ENCODE measurements at regions not wholly inside any gene's neighbourhood (a gene's known extent, or its start where the extent isn't known, plus 50 kb on each side); places are given as distances from the start of the nearest gene placed in this dataset.

DNA sequence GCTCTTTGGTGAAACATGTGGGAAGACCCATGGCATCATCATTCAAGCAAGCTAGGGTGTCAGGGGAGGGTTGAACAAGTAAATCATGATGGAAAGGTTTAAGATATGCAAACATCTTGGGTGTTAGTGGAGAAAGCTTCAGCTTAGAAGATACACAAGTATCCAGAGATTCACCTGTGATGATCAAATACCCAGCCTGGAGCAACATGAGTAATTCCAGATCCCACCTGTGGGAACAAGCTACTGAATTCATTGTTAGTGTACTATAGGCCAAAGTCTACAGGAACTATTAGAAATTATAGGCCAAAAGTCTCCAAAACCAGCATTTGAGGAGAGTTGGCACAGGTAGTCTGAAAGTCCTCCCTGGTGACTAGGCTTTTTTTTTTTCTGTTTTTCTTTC is 499.9 kb downstream of the NUF2 start:
- TF ChIP-seq, protein P1, sequence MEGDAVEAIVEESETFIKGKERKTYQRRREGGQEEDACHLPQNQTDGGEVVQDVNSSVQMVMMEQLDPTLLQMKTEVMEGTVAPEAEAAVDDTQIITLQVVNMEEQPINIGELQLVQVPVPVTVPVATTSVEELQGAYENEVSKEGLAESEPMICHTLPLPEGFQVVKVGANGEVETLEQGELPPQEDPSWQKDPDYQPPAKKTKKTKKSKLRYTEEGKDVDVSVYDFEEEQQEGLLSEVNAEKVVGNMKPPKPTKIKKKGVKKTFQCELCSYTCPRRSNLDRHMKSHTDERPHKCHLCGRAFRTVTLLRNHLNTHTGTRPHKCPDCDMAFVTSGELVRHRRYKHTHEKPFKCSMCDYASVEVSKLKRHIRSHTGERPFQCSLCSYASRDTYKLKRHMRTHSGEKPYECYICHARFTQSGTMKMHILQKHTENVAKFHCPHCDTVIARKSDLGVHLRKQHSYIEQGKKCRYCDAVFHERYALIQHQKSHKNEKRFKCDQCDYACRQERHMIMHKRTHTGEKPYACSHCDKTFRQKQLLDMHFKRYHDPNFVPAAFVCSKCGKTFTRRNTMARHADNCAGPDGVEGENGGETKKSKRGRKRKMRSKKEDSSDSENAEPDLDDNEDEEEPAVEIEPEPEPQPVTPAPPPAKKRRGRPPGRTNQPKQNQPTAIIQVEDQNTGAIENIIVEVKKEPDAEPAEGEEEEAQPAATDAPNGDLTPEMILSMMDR (IDR thresholded peaks at IDR 0.05), result no peak
- TF ChIP-seq POLR2AphosphoS5 (IDR thresholded peaks at IDR 0.05) (no peak), POLR2A (IDR thresholded peaks at IDR 0.05; ENCODE audit: low read depth) (no peak)
